GM23338 (cell line): ENCODE measurements at regions not wholly inside any gene's neighbourhood (a gene's known extent, or its start where the extent isn't known, plus 50 kb on each side); places are given as distances from the start of the nearest gene placed in this dataset.

Experiments used
- ATAC-seq: fragments of 200-7000 bp; cut with Tn5 transposase; 3 replicates; pipeline ENCODE4 v1.9.1; 2020
- DNase-seq: peaks from one replicate; pipeline ENCODE4 v3.0.0-alpha.2; 2015; ENCODE audit warnings: low spot score
- H2AFZ ChIP-seq: fragments of 200-600 bp; sonication (generic); 2 replicates; pipeline ENCODE4 v1.8.0; 2016; ENCODE audit warnings: antibody characterized with exemption, mild to moderate bottlenecking, moderate library complexity
- H3F3A ChIP-seq: fragments of 200-600 bp; sonication (generic); replicated peaks from 2 replicates; pipeline ENCODE4 v1.8.0; 2017; ENCODE audit warnings: antibody characterized with exemption, mixed run types, low read depth
- H3K27ac ChIP-seq: fragments of 200-600 bp; sonication (generic); 2 replicates; pipeline ENCODE4 v1.6.1; 2016; ENCODE audit warnings: low read depth
- H3K27me3 ChIP-seq: fragments of 200-600 bp; sonication (generic); 2 replicates; pipeline ENCODE4 v1.8.0; 2016; ENCODE audit warnings: mild to moderate bottlenecking, mixed run types, moderate library complexity; ENCODE audit not compliant: insufficient read depth
- H3K36me3 ChIP-seq: fragments of 200-600 bp; sonication (generic); 2 replicates; pipeline ENCODE4 v1.8.0; 2016; ENCODE audit warnings: mild to moderate bottlenecking; ENCODE audit not compliant: insufficient read depth
- H3K4me1 ChIP-seq: fragments of 200-600 bp; sonication (generic); 2 replicates; pipeline ENCODE4 v1.8.0; 2016; ENCODE audit warnings: mild to moderate bottlenecking, moderate library complexity; ENCODE audit not compliant: insufficient read depth
- H3K4me2 ChIP-seq: fragments of 200-600 bp; sonication (generic); 2 replicates; pipeline ENCODE4 v1.7.1; 2017; ENCODE audit warnings: mixed run types
- H3K4me3 ChIP-seq: fragments of 200-600 bp; sonication (generic); 2 replicates; pipeline ENCODE4 v1.6.1; 2016; ENCODE audit warnings: mixed run types
- H3K79me2 ChIP-seq: fragments of 200-600 bp; sonication (generic); replicated peaks from 2 replicates; pipeline ENCODE4 v1.8.0; 2017; ENCODE audit warnings: mild to moderate bottlenecking; ENCODE audit not compliant: insufficient read depth
- H3K9me2 ChIP-seq: fragments of 200-600 bp; sonication (generic); 2 replicates; pipeline ENCODE4 v1.8.0; 2017; ENCODE audit not compliant: insufficient read depth
- H4K20me1 ChIP-seq: fragments of 200-600 bp; sonication (generic); replicated peaks from 2 replicates; pipeline ENCODE4 v1.8.0; 2017; ENCODE audit warnings: mild to moderate bottlenecking; ENCODE audit not compliant: insufficient read depth
- H3K27ac Mint-ChIP-seq: 2 replicates; pipeline ENCODE4 v1.8.0; 2020; ENCODE audit warnings: inconsistent platforms, mild to moderate bottlenecking, moderate library complexity, mixed read lengths
- H3K27me3 Mint-ChIP-seq: 3 replicates; pipeline ENCODE4 v1.8.0; 2022; ENCODE audit warnings: low read depth, mild to moderate bottlenecking, moderate library complexity, mixed read lengths, inconsistent platforms; ENCODE audit not compliant: insufficient read depth, poor library complexity
- H3K36me3 Mint-ChIP-seq: 3 replicates; pipeline ENCODE4 v1.8.0; 2021; ENCODE audit warnings: low read depth, mild to moderate bottlenecking, inconsistent platforms, moderate library complexity, mixed read lengths
- H3K4me1 Mint-ChIP-seq: 3 replicates; pipeline ENCODE4 v1.8.0; 2020; ENCODE audit warnings: mild to moderate bottlenecking, inconsistent platforms, mixed read lengths
- H3K4me3 Mint-ChIP-seq: 3 replicates; pipeline ENCODE4 v1.8.0; 2021; ENCODE audit warnings: moderate library complexity, mild to moderate bottlenecking, inconsistent platforms, mixed read lengths
- H3K9me3 Mint-ChIP-seq: 3 replicates; pipeline ENCODE4 v1.8.0; 2020; ENCODE audit warnings: moderate library complexity, mild to moderate bottlenecking, inconsistent platforms, mixed read lengths
- CREB1 ChIP-seq: fragments of 250-450 bp; sonication (Bioruptor Pico); IDR thresholded peaks from 2 replicates; pipeline ENCODE4 v1.5.0; 2020; ENCODE audit warnings: low read depth, mild to moderate bottlenecking, moderate library complexity
- CTCF ChIP-seq, 2 experiments: fragments of 200-600 bp in 1 of 2; sonication (generic) in 1 of 2; conservative IDR thresholded peaks; 2 replicates each; pipeline versions ENCODE4 v1.5.1 to v1.6.1; 2016 to 2017; ENCODE audit warnings: antibody characterized with exemption in 2 of 2, low read depth in 2 of 2, mild to moderate bottlenecking in 2 of 2, moderate library complexity in 1 of 2
- ETS1 ChIP-seq: IDR thresholded peaks from 2 replicates; pipeline ENCODE4 v1.6.1; 2016; ENCODE audit warnings: antibody characterized with exemption
- EZH2 ChIP-seq: fragments of 200-600 bp; sonication (generic); IDR thresholded peaks from one replicate; pipeline ENCODE4 v1.8.0; 2017; ENCODE audit warnings: antibody characterized with exemption, mild to moderate bottlenecking, low read depth; ENCODE audit not compliant: unreplicated experiment
- EZH2phosphoT487 ChIP-seq: fragments of 200-600 bp; sonication (generic); IDR thresholded peaks from one replicate; pipeline ENCODE4 v1.8.1; 2018; ENCODE audit warnings: antibody characterized with exemption; ENCODE audit not compliant: unreplicated experiment
- NANOG ChIP-seq: IDR thresholded peaks from 2 replicates; pipeline ENCODE4 v1.6.1; 2016; ENCODE audit warnings: antibody characterized with exemption, borderline replicate concordance
- POLR2AphosphoS5 ChIP-seq: IDR thresholded peaks from 2 replicates; pipeline ENCODE4 v1.6.1; 2016; ENCODE audit warnings: antibody characterized with exemption, low read depth
- REST ChIP-seq: IDR thresholded peaks from one replicate; pipeline ENCODE4 v1.6.1; 2018; ENCODE audit warnings: antibody characterized with exemption; ENCODE audit not compliant: unreplicated experiment
- STAT1 ChIP-seq: IDR thresholded peaks from one replicate; pipeline ENCODE4 v1.6.1; 2016; ENCODE audit warnings: antibody characterized with exemption; ENCODE audit not compliant: unreplicated experiment
- ZNF114 ChIP-seq: fragments of 250-450 bp; sonication (Bioruptor Pico); IDR thresholded peaks from 2 replicates; pipeline ENCODE4 v1.5.0; 2020; ENCODE audit warnings: mild to moderate bottlenecking, moderate library complexity
- ZNF331 ChIP-seq: fragments of 250-450 bp; sonication (Bioruptor Pico); IDR thresholded peaks from 2 replicates; pipeline ENCODE4 v1.5.0; 2020; ENCODE audit warnings: low read depth, mild to moderate bottlenecking, moderate library complexity

- Histone ChIP-seq H3K4me2 (no peak overlapping the region), H2AFZ (no peak overlapping the region), H3K27me3 (no peaks in the 10 kb centered on the region), H3F3A (no peaks in the 10 kb centered on the region), H3K79me2 (no peaks in the 10 kb centered on the region), H3K9me2 (0 out of 2 replicates have a peak, but pooled peaks cover 4% of the 10 kb centered on the region), H3K36me3 (no peaks in the 10 kb centered on the region), H4K20me1 (no peaks in the 10 kb centered on the region; the same call in 1 of the 2 replicates), H3K27ac (no peak overlapping the region), H3K4me3 (no peak overlapping the region), H3K4me1 (no peaks in the 10 kb centered on the region)
- Mint-ChIP-seq H3K36me3 (no peaks in the 10 kb centered on the region), H3K4me3 (no peak overlapping the region), H3K27me3 (no peaks in the 10 kb centered on the region), H3K27ac (no peak overlapping the region), H3K4me1 (no peaks in the 10 kb centered on the region), H3K9me3 (no peaks in the 10 kb centered on the region)
- ATAC-seq (no peak), DNase-seq (no peak)
- TF ChIP-seq POLR2AphosphoS5: no peak
- no peak for TF ChIP-seq ZNF331 (CRISPR knock-in tag)
- no peak for TF ChIP-seq ZNF114 (CRISPR knock-in tag)
- TF ChIP-seq ETS1: no peak
- TF ChIP-seq EZH2: no peak
Observed at GRCh38 chr7:96481796-96482195, 159.9 kb upstream of the SLC25A13 start.

- ATAC-seq (no peak), DNase-seq (no peak)
- Histone ChIP-seq H2AFZ (no peak overlapping the region), H3K79me2 (no peaks in the 10 kb centered on the region), H3K36me3 (no peaks in the 10 kb centered on the region), H3K4me1 (no peaks in the 10 kb centered on the region), H4K20me1 (no peaks in the 10 kb centered on the region; the same call in 1 of the 2 replicates), H3K4me3 (no peak overlapping the region), H3K9me2 (no peaks in the 10 kb centered on the region), H3K4me2 (no peak overlapping the region), H3F3A (no peaks in the 10 kb centered on the region), H3K27ac (no peak overlapping the region), H3K27me3 (no peaks in the 10 kb centered on the region)
- Mint-ChIP-seq H3K36me3 (no peaks in the 10 kb centered on the region), H3K9me3 (no peaks in the 10 kb centered on the region), H3K4me1 (no peaks in the 10 kb centered on the region), H3K27me3 (no peaks in the 10 kb centered on the region), H3K4me3 (no peak overlapping the region), H3K27ac (no peak overlapping the region)
- TF ChIP-seq STAT1 (no peak), CTCF (conservative IDR thresholded peaks at IDR 0.05; ENCODE audit: low read depth in 2 of 2) (no peak), ETS1 (no peak), NANOG (no peak), EZH2phosphoT487 (no peak), ZNF114 (CRISPR knock-in tag) (no peak), EZH2 (no peak), REST (no peak), POLR2AphosphoS5 (no peak), CREB1 (CRISPR knock-in tag) (no peak)
Observed at GRCh38 chr7:96479015-96479645, 157.2 kb upstream of the SLC25A13 start.
